Mammary epithelial cell (primary cell): ENCODE measurements at regions not wholly inside any gene's neighbourhood (a gene's known extent, or its start where the extent isn't known, plus 50 kb on each side); places are given as distances from the start of the nearest gene placed in this dataset.

Source experiments
- EZH2 ChIP-seq: IDR thresholded peaks from 2 replicates; pipeline ENCODE4 v1.6.1; 2012; ENCODE audit warnings: low read length, inconsistent platforms, borderline replicate concordance
- TF ChIP-seq, protein P1 (sequence below), 2 donors: IDR thresholded peaks in 1 of 2; conservative IDR thresholded peaks in 1 of 2; 2 replicates each; pipeline ENCODE4 v1.5.1; 2011 to 2012; ENCODE audit warnings: inconsistent platforms in 2 of 2, low read length in 2 of 2, mild to moderate bottlenecking in 2 of 2, control low read depth in 1 of 2, low read depth in 1 of 2; ENCODE audit not compliant: insufficient read depth in 1 of 2; ENCODE audit errors: extremely low read depth in 1 of 2

DNA sequence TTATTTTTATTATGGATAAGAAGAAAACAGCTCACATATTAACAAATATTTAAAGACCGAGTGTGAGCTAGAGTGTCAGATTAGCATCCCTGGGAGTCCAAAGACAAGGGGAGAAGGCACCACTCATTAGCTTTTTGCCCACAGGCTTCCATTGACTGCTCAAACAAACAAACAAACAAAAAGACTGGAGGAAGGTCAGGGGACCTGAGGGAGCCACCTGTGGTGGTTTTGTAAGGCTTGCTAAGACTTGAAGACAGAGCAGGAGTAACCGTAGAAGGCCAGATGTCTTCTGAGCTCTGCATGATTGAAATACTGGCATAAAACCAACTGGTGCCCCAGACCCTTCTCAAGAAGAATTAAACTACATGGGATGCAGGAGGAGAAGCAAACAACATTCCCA lies 395.2 kb upstream of the CNTN5 start:
- TF ChIP-seq, protein P1, sequence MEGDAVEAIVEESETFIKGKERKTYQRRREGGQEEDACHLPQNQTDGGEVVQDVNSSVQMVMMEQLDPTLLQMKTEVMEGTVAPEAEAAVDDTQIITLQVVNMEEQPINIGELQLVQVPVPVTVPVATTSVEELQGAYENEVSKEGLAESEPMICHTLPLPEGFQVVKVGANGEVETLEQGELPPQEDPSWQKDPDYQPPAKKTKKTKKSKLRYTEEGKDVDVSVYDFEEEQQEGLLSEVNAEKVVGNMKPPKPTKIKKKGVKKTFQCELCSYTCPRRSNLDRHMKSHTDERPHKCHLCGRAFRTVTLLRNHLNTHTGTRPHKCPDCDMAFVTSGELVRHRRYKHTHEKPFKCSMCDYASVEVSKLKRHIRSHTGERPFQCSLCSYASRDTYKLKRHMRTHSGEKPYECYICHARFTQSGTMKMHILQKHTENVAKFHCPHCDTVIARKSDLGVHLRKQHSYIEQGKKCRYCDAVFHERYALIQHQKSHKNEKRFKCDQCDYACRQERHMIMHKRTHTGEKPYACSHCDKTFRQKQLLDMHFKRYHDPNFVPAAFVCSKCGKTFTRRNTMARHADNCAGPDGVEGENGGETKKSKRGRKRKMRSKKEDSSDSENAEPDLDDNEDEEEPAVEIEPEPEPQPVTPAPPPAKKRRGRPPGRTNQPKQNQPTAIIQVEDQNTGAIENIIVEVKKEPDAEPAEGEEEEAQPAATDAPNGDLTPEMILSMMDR (conservative IDR thresholded peaks at IDR 0.05 in 1 of 2, IDR thresholded peaks at IDR 0.05 in 1 of 2; ENCODE audit: extremely low read depth in 1 of 2, insufficient read depth in 1 of 2, low read depth in 1 of 2, low read length in 2 of 2), result no peak
- TF ChIP-seq EZH2, result no peak
